Neural progenitor cell (in vitro differentiated cells): ENCODE measurements at regions not wholly inside any gene's neighbourhood (a gene's known extent, or its start where the extent isn't known, plus 50 kb on each side); places are given as distances from the start of the nearest gene placed in this dataset.

Experiments used
- EZH2 ChIP-seq: fragments of 200-600 bp; sonication (generic); IDR thresholded peaks from 2 replicates; pipeline ENCODE4 v1.6.1; 2017; ENCODE audit warnings: antibody characterized with exemption, mild to moderate bottlenecking, moderate library complexity
- EZH2phosphoT487 ChIP-seq: fragments of 200-600 bp; sonication (generic); IDR thresholded peaks from 2 replicates; pipeline ENCODE4 v1.6.1; 2017; ENCODE audit warnings: antibody characterized with exemption
- TF ChIP-seq, protein P1 (sequence below): fragments of 200-600 bp; sonication (generic); IDR thresholded peaks from 2 replicates; pipeline ENCODE4 v1.5.1; 2017; ENCODE audit warnings: antibody characterized with exemption, mild to moderate bottlenecking

DNA sequence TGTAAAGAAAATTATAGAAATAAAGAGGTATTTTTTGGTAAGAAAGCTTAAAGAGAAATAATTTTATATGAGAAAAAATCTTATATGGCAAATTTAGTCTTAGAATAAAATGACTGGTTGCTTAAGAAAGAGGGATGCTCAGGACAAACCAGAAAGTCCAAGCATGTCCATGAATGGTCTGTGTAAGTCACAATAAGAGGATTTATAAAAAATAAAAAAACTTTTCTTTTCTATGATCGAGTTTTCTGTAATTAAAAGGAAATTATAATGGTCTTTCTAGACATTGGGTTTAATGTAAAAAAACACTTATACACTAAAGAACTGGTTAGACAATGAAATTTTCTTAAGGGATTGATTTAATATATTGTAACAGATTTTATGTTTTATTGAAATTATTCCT, 819.6 kb downstream of the TBC1D22A start:
- TF ChIP-seq, protein P1, sequence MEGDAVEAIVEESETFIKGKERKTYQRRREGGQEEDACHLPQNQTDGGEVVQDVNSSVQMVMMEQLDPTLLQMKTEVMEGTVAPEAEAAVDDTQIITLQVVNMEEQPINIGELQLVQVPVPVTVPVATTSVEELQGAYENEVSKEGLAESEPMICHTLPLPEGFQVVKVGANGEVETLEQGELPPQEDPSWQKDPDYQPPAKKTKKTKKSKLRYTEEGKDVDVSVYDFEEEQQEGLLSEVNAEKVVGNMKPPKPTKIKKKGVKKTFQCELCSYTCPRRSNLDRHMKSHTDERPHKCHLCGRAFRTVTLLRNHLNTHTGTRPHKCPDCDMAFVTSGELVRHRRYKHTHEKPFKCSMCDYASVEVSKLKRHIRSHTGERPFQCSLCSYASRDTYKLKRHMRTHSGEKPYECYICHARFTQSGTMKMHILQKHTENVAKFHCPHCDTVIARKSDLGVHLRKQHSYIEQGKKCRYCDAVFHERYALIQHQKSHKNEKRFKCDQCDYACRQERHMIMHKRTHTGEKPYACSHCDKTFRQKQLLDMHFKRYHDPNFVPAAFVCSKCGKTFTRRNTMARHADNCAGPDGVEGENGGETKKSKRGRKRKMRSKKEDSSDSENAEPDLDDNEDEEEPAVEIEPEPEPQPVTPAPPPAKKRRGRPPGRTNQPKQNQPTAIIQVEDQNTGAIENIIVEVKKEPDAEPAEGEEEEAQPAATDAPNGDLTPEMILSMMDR, result no peak
- no peak for TF ChIP-seq EZH2
- TF ChIP-seq EZH2phosphoT487, result no peak
